ENCODE measurements at regions not wholly inside any gene's neighbourhood (a gene's known extent, or its start where the extent isn't known, plus 50 kb on each side); places are given as distances from the start of the nearest gene placed in this dataset.

DNA sequence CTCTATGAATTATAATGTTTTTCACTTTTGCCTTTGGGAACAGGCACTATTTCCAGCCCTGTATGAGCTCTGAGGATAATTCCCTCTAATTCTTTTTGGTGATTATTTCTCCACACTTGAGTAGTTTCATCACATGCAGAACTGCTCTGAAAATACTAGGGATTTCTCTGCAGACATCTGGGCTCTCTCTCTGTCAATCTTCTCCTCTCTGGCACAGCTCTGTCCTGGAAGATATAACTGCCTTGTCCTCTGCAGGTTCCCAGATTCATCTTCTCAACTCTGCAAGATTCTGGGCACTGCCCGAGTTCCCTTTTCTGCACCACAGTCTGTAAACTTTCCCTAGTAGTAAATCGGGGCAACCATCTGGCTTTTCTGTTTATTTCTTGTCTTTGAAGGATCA lies 131.3 kb upstream of the FMN2 start:
- Histone ChIP-seq H3K4me3 (no peak overlapping the region), H3K36me3 (no peaks in the 10 kb centered on the region), H3K27ac (no peak overlapping the region), H3K27me3 (no peaks in the 10 kb centered on the region), H3K4me1 (no peaks in the 10 kb centered on the region), H3K9me3 (no peaks in the 10 kb centered on the region)
- DNase-seq, result no peak
- 58 to 69% methylated on average over 2 of the region's 2 CpGs for WGBS, 2 donors
- intact Hi-C loops (cut with DNase I), result no loop called here
- no peak for TF ChIP-seq CTCF (IDR thresholded peaks at IDR 0.05)
- TF ChIP-seq EP300 (IDR thresholded peaks at IDR 0.05), result no peak
- TF ChIP-seq POLR2AphosphoS5 (IDR thresholded peaks at IDR 0.05), result no peak
- no peak for TF ChIP-seq POLR2A (IDR thresholded peaks at IDR 0.05)

DNA sequence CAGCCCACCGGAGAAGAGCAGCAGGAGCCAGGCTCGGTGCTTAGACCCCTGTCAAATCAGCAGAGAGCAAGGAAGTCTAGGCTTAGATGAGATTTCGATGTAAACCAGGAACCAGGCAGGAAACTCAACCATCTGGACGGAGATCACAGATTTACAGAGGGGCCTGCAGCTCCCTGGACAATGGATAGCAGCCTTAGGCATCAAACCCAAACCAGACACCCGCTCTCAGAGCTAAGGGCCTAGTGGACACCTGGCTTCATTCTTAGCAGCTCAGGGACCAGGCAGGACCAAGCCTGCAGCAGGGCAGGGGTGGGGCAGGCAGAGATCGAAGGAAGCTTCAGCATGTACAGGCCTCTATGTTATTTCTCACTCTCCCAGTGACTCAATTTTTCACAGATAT lies 127.8 kb upstream of the FMN2 start:
- no peak for DNase-seq
- no peak for TF ChIP-seq CTCF (IDR thresholded peaks at IDR 0.05)
- TF ChIP-seq POLR2AphosphoS5 (IDR thresholded peaks at IDR 0.05), result no peak
- TF ChIP-seq EP300 (IDR thresholded peaks at IDR 0.05), result no peak
- no peak for TF ChIP-seq POLR2A (IDR thresholded peaks at IDR 0.05)
- 74 to 82% methylated on average over 6 of the region's 6 CpGs for WGBS, 2 donors
- H3K4me3 ChIP-seq, result no peak overlapping the region
- H3K36me3 ChIP-seq, result no peaks in the 10 kb centered on the region
- no peaks in the 10 kb centered on the region for H3K27me3 ChIP-seq
- intact Hi-C loops (cut with DNase I), result no loop called here
- H3K4me1 ChIP-seq, result no peaks in the 10 kb centered on the region
- no peak overlapping the region for H3K27ac ChIP-seq
- no peaks in the 10 kb centered on the region for H3K9me3 ChIP-seq

DNA sequence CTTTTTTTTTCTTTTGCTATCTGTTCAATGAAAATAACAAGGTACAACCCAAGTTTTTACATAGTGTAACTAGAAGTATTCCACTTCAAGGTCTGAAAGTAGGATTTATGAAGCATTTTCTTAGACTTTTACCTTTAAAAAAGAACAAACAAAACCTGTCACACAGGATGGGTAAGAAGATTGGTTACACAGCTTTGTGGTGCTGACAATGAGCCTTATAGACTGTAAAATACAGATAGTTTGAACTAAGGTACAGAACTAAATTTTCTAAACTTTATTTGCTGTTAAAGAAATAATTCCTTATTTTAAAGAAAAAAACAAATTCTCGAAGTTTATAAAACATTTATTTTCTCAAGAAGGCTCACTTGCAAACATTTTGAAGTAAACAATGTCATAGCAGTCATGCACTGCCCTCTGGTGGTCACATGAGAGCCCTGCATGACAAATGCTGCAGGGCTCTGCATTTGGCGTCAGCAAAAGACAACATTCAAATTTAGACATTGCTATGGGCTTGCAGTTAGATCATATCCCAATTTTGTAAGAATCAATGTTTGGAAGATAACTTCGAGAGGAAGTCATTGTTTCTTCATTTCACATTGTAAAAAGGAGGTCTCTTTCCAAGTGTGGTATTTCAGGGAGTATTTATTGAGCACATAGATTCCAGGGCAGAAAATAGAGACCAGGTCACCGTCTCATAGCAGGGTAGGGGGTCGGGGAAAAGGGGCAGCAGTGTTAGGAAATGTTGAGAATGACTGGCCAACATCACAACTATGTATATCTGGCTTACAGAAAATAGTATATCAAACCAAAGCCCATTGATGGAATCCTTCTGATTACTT lies 115.3 kb upstream of the FMN2 start:
- peaks cover 0 to 7% (median 0%) of the 10 kb centered on the region in 4 donors for H3K9me3 ChIP-seq

GRCh38 chr1:239977416-239977815 lies 114.3 kb upstream of the FMN2 start:
- peaks cover 0 to 7% (median 0%) of the 10 kb centered on the region in 4 donors for H3K9me3 ChIP-seq
- no peaks in the 10 kb centered on the region for H3K27me3 ChIP-seq
- TF ChIP-seq POLR2AphosphoS5 (IDR thresholded peaks at IDR 0.05) (no peak), POLR2A (IDR thresholded peaks at IDR 0.05) (no peak), EP300 (IDR thresholded peaks at IDR 0.05) (no peak), CTCF (IDR thresholded peaks at IDR 0.05) (no peak)
- 81 to 82% methylated on average over 6 of the region's 6 CpGs for WGBS, 2 donors
- no peak overlapping the region for H3K4me3 ChIP-seq
- H3K36me3 ChIP-seq, result no peaks in the 10 kb centered on the region
- no peak for DNase-seq
- H3K4me1 ChIP-seq, result no peaks in the 10 kb centered on the region
- intact Hi-C loops (cut with DNase I), result loop anchor here (5.0 kb wide), 1 partner anchor 1725 kb away; no protein-coding TSS in a partner anchor
- H3K27ac ChIP-seq, result no peak overlapping the region

More for the DNA sequence above, 115.3 kb upstream of the FMN2 start:
- no peaks in the 10 kb centered on the region for H3K4me1 ChIP-seq
- no peak overlapping the region for H3K27ac ChIP-seq
- no peak overlapping the region for H3K4me3 ChIP-seq
- H3K27me3 ChIP-seq, result no peaks in the 10 kb centered on the region
- H3K36me3 ChIP-seq, result no peaks in the 10 kb centered on the region
- 16 to 29% methylated on average over 5 of the region's 5 CpGs for WGBS, 2 donors
- TF ChIP-seq POLR2AphosphoS5 (IDR thresholded peaks at IDR 0.05) (no peak), CTCF (IDR thresholded peaks at IDR 0.05) (peak; percentile 50 to 92 (median 70))
- intact Hi-C loops (cut with DNase I), result loop anchor here (5.0 kb wide), 1 partner anchor 1724 kb away; no protein-coding TSS in a partner anchor
- DNase-seq, result no peak
